ENCODE measurements at regions not wholly inside any gene's neighbourhood (a gene's known extent, or its start where the extent isn't known, plus 50 kb on each side); places are given as distances from the start of the nearest gene placed in this dataset.
"Not testable (repeated sequence)": the region's sequence is repeated elsewhere in the genome, so short reads cannot be mapped to it uniquely, and the experiment has no call there.

DNA sequence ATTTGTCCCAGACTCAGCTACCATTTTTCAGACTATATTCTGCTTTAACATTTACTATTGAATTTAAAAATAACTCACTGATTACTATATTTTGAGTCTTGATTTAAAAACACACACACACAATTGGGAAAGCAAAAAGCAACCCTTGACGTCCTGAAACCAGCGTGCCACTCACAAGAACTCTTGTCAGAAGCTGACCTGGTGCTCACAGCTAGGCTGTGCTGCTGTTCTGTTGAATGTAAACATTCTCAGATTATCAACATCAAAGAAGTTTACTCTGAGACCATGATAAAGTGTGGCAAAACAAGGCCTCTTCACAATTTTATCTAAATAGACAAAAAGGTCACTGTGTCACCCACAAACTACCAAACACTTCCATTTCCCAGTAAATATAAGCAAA, 62.6 kb upstream of the CACNA2D1 start:
- no peak overlapping the region for H2AFZ ChIP-seq (ENCODE audit: low read length)
- H3K79me2 ChIP-seq (ENCODE audit: control insufficient read depth, insufficient read depth, low read length): no peaks in the 10 kb centered on the region
- no peak for DNase-seq (ENCODE audit: low read depth in 2 of 2)
- no peaks in the 10 kb centered on the region for H3K4me1 ChIP-seq (ENCODE audit: control insufficient read depth, extremely low read depth, insufficient read depth, low read length)
- no peak overlapping the region for H3K9ac ChIP-seq (ENCODE audit: insufficient read depth, low read length)
- H3K4me3 ChIP-seq (replicated peaks in 1 of 4; ENCODE audit: control extremely low read depth in 1 of 4, insufficient read depth in 1 of 4, low read depth in 3 of 4, low read length in 4 of 4): no peak overlapping the region
- H3K27me3 ChIP-seq (ENCODE audit: control insufficient read depth, insufficient read depth, low read length): no peaks in the 10 kb centered on the region
- no peak overlapping the region for H3K27ac ChIP-seq (ENCODE audit: insufficient read depth, low read length)
- TF ChIP-seq EZH2 (IDR thresholded peaks at IDR 0.05; ENCODE audit: low read length, missing control alignments): no peak
- no peak for TF ChIP-seq CTCF (conservative IDR thresholded peaks at IDR 0.05 in 1 of 2, IDR thresholded peaks at IDR 0.05 in 1 of 2; ENCODE audit: low read depth in 1 of 2, low read length in 2 of 2)
- H3K36me3 ChIP-seq (ENCODE audit: control insufficient read depth, insufficient read depth, low read length): no peaks in the 10 kb centered on the region
- H4K20me1 ChIP-seq (ENCODE audit: control insufficient read depth, extremely low read depth, insufficient read depth, low read length): no peaks in the 10 kb centered on the region
- no peaks in the 10 kb centered on the region for H3K9me3 ChIP-seq (ENCODE audit: control insufficient read depth, insufficient read depth, low read depth, low read length)
- no peak overlapping the region for H3K4me2 ChIP-seq (ENCODE audit: extremely low read depth, insufficient read depth, low read length)

GRCh38 chr7:82501346-82501745, 57.8 kb upstream of the CACNA2D1 start:
- no peaks in the 10 kb centered on the region for H3K9me3 ChIP-seq (ENCODE audit: control insufficient read depth, insufficient read depth, low read depth, low read length)
- no peak for TF ChIP-seq EZH2 (IDR thresholded peaks at IDR 0.05; ENCODE audit: low read length, missing control alignments)
- no peak for TF ChIP-seq CTCF (conservative IDR thresholded peaks at IDR 0.05 in 1 of 2, IDR thresholded peaks at IDR 0.05 in 1 of 2; ENCODE audit: low read depth in 1 of 2, low read length in 2 of 2)
- no peak for DNase-seq (ENCODE audit: low read depth in 2 of 2)
- H3K36me3 ChIP-seq (ENCODE audit: control insufficient read depth, insufficient read depth, low read length): no peaks in the 10 kb centered on the region
- H3K4me1 ChIP-seq (ENCODE audit: control insufficient read depth, extremely low read depth, insufficient read depth, low read length): no peaks in the 10 kb centered on the region
- H3K27me3 ChIP-seq (ENCODE audit: control insufficient read depth, insufficient read depth, low read length): no peaks in the 10 kb centered on the region
- H3K9ac ChIP-seq (ENCODE audit: insufficient read depth, low read length): no peak overlapping the region
- no peak overlapping the region for H3K4me2 ChIP-seq (ENCODE audit: extremely low read depth, insufficient read depth, low read length)
- H3K4me3 ChIP-seq (replicated peaks in 1 of 4; ENCODE audit: control extremely low read depth in 1 of 4, insufficient read depth in 1 of 4, low read depth in 3 of 4, low read length in 4 of 4): no peak overlapping the region
- H3K27ac ChIP-seq (ENCODE audit: insufficient read depth, low read length): no peak overlapping the region
- H3K79me2 ChIP-seq (ENCODE audit: control insufficient read depth, insufficient read depth, low read length): no peaks in the 10 kb centered on the region
- no peaks in the 10 kb centered on the region for H4K20me1 ChIP-seq (ENCODE audit: control insufficient read depth, extremely low read depth, insufficient read depth, low read length)
- no peak overlapping the region for H2AFZ ChIP-seq (ENCODE audit: low read length)

DNA sequence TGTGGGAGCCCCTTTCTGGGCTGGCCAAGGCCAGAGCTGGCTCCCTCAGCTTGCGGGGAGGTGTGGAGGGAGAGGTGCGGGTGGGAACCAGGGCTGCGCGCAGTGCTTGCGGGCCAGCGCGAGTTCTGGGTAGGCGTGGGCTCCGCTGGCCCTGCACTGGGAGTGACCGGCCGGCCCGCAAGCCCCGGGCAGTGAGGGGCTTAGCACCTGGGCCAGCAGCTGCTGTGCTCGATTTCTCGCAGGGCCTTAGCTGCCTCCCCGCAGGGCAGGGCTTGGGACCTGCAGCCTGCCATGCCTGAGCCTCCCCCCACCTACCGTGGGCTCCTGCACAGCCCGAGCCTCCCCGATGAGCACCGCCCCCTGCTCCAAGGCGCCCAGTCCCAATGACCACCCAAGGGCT, 56.0 kb upstream of the CACNA2D1 start:
- not testable (repeated sequence) for H3K9ac ChIP-seq (ENCODE audit: insufficient read depth, low read length); H2AFZ ChIP-seq (ENCODE audit: low read length); H3K4me2 ChIP-seq (ENCODE audit: extremely low read depth, insufficient read depth, low read length); H3K4me1 ChIP-seq (ENCODE audit: control insufficient read depth, extremely low read depth, insufficient read depth, low read length); H3K27ac ChIP-seq (ENCODE audit: insufficient read depth, low read length); H3K36me3 ChIP-seq (ENCODE audit: control insufficient read depth, insufficient read depth, low read length); H3K4me3 ChIP-seq (replicated peaks in 1 of 4; ENCODE audit: control extremely low read depth in 1 of 4, insufficient read depth in 1 of 4, low read depth in 3 of 4, low read length in 4 of 4); H3K79me2 ChIP-seq (ENCODE audit: control insufficient read depth, insufficient read depth, low read length); H3K27me3 ChIP-seq (ENCODE audit: control insufficient read depth, insufficient read depth, low read length); H3K9me3 ChIP-seq (ENCODE audit: control insufficient read depth, insufficient read depth, low read depth, low read length); DNase-seq (ENCODE audit: low read depth in 2 of 2); H4K20me1 ChIP-seq (ENCODE audit: control insufficient read depth, extremely low read depth, insufficient read depth, low read length)

- Histone ChIP-seq H3K36me3 (ENCODE audit: control insufficient read depth, insufficient read depth, low read length) (no peaks in the 10 kb centered on the region), H3K9ac (ENCODE audit: insufficient read depth, low read length) (no peak overlapping the region), H3K4me3 (replicated peaks in 1 of 4; ENCODE audit: control extremely low read depth in 1 of 4, insufficient read depth in 1 of 4, low read depth in 3 of 4, low read length in 4 of 4) (no peak overlapping the region), H3K79me2 (ENCODE audit: control insufficient read depth, insufficient read depth, low read length) (no peaks in the 10 kb centered on the region), H2AFZ (ENCODE audit: low read length) (no peak overlapping the region), H3K4me2 (ENCODE audit: extremely low read depth, insufficient read depth, low read length) (no peak overlapping the region), H3K4me1 (ENCODE audit: control insufficient read depth, extremely low read depth, insufficient read depth, low read length) (no peaks in the 10 kb centered on the region), H3K9me3 (ENCODE audit: control insufficient read depth, insufficient read depth, low read depth, low read length) (no peaks in the 10 kb centered on the region), H3K27ac (ENCODE audit: insufficient read depth, low read length) (no peak overlapping the region), H4K20me1 (ENCODE audit: control insufficient read depth, extremely low read depth, insufficient read depth, low read length) (no peaks in the 10 kb centered on the region), H3K27me3 (ENCODE audit: control insufficient read depth, insufficient read depth, low read length) (no peaks in the 10 kb centered on the region)
- DNase-seq (ENCODE audit: low read depth in 2 of 2): no peak
- TF ChIP-seq CTCF (conservative IDR thresholded peaks at IDR 0.05 in 1 of 2, IDR thresholded peaks at IDR 0.05 in 1 of 2; ENCODE audit: low read depth in 1 of 2, low read length in 2 of 2) (no peak), EZH2 (IDR thresholded peaks at IDR 0.05; ENCODE audit: low read length, missing control alignments) (no peak)
Measured at GRCh38 chr7:82494420-82494819, 50.8 kb upstream of the CACNA2D1 start.

Measured in fibroblast of lung (primary cell).